Epithelial cell of proximal tubule (primary cell): ENCODE measurements at regions not wholly inside any gene's neighbourhood (a gene's known extent, or its start where the extent isn't known, plus 50 kb on each side); places are given as distances from the start of the nearest gene placed in this dataset.

Source experiments
- DNase-seq: peaks from one replicate; pipeline ENCODE4 v3.0.0-alpha.2; 2011; ENCODE audit warnings: low read depth
- H3K4me3 ChIP-seq: 2 replicates; pipeline ENCODE4 v1.5.1; 2011; ENCODE audit warnings: low read depth, mild to moderate bottlenecking, low read length
- CTCF ChIP-seq: conservative IDR thresholded peaks from 2 replicates; pipeline ENCODE4 v1.5.1; 2012; ENCODE audit warnings: low read depth, mild to moderate bottlenecking, low read length

GRCh38 chr2:166609183-166609959 is 115.3 kb upstream of the SCN7A start:
- H3K4me3 ChIP-seq: peak overlapping the region; percentile 53
- TF ChIP-seq CTCF: peak; percentile 34
- DNase-seq: no peak

GRCh38 chr2:166607880-166608279 is 113.8 kb upstream of the SCN7A start:
- DNase-seq: no peak
- TF ChIP-seq CTCF: no peak
- no peak overlapping the region for H3K4me3 ChIP-seq

- DNase-seq: no peak
- TF ChIP-seq CTCF: no peak
- H3K4me3 ChIP-seq: no peak overlapping the region
Observed at GRCh38 chr2:166593403-166593802, 99.4 kb upstream of the SCN7A start.

GRCh38 chr2:166592750-166593149 is 98.7 kb upstream of the SCN7A start:
- H3K4me3 ChIP-seq: no peak overlapping the region
- no peak for TF ChIP-seq CTCF
- DNase-seq: no peak

- TF ChIP-seq CTCF: no peak
- H3K4me3 ChIP-seq: no peak overlapping the region
- no peak for DNase-seq
Observed at GRCh38 chr2:166591226-166591625, 97.2 kb upstream of the SCN7A start.

GRCh38 chr2:166573391-166573790 is 79.3 kb upstream of the SCN7A start:
- H3K4me3 ChIP-seq: no peak overlapping the region
- no peak for TF ChIP-seq CTCF
- DNase-seq: no peak

- no peak overlapping the region for H3K4me3 ChIP-seq
- no peak for TF ChIP-seq CTCF
- DNase-seq: no peak
Observed at GRCh38 chr2:166572937-166573336, 78.9 kb upstream of the SCN7A start.
